GM12874 (cell line): ENCODE measurements at regions not wholly inside any gene's neighbourhood (a gene's known extent, or its start where the extent isn't known, plus 50 kb on each side); places are given as distances from the start of the nearest gene placed in this dataset.

Experiments used
- CTCF ChIP-seq: IDR thresholded peaks from 2 replicates; pipeline ENCODE4 v1.5.1; 2011; ENCODE audit warnings: low read depth, mild to moderate bottlenecking, control low read depth, low read length, moderate library complexity; ENCODE audit not compliant: insufficient read depth

- no peak for TF ChIP-seq CTCF
Measured at GRCh38 chr20:11694467-11694866, 223.2 kb upstream of the BTBD3 start.

GRCh38 chr20:11697055-11697454 lies 220.6 kb upstream of the BTBD3 start:
- no peak for TF ChIP-seq CTCF

GRCh38 chr20:11697646-11698045 lies 220.0 kb upstream of the BTBD3 start:
- TF ChIP-seq CTCF: no peak

- TF ChIP-seq CTCF: no peak
Measured at GRCh38 chr20:11698124-11698523, 219.6 kb upstream of the BTBD3 start.

GRCh38 chr20:11700831-11701230 lies 216.9 kb upstream of the BTBD3 start:
- no peak for TF ChIP-seq CTCF

- no peak for TF ChIP-seq CTCF
Measured at GRCh38 chr20:11702721-11703518, 214.8 kb upstream of the BTBD3 start.

GRCh38 chr20:11705512-11705911 lies 212.2 kb upstream of the BTBD3 start:
- TF ChIP-seq CTCF: no peak
